HEK293T (cell line): ENCODE measurements at regions not wholly inside any gene's neighbourhood (a gene's known extent, or its start where the extent isn't known, plus 50 kb on each side); places are given as distances from the start of the nearest gene placed in this dataset.

Source experiments
- CTCF ChIA-PET: fragments of 350-600 bp; formaldehyde crosslinking; extraction: SDS; loops from one replicate; lab custom pipeline; 2021; ENCODE audit warnings: antibody characterized with exemption, inconsistent platforms; lab: Yijun Ruan, JAX
- POLR2A ChIA-PET: fragments of 350-600 bp; formaldehyde crosslinking; extraction: SDS; loops from one replicate; lab custom pipeline; 2020; ENCODE audit warnings: antibody characterized with exemption, inconsistent platforms; lab: Yijun Ruan, JAX
- DNase-seq: peaks from one replicate; pipeline ENCODE4 v3.0.0; 2012; ENCODE audit warnings: mixed read lengths; ENCODE audit errors: extremely low spot score
- ARNT ChIP-seq: fragments of 450-650 bp; IDR thresholded peaks from 2 replicates; pipeline ENCODE4 v1.6.1; 2017; ENCODE audit warnings: mild to moderate bottlenecking
- BHLHE40 ChIP-seq: fragments of 450-650 bp; IDR thresholded peaks from 2 replicates; pipeline ENCODE4 v1.6.1; 2016; ENCODE audit warnings: mild to moderate bottlenecking, moderate library complexity, borderline replicate concordance
- CTBP1 ChIP-seq: fragments of 450-650 bp; IDR thresholded peaks from 2 replicates; pipeline ENCODE4 v1.6.1; 2016; ENCODE audit warnings: borderline replicate concordance
- ELF4 ChIP-seq: fragments of 450-650 bp; IDR thresholded peaks from 2 replicates; pipeline ENCODE4 v1.6.1; 2017; ENCODE audit warnings: antibody characterized with exemption
- FOXA1 ChIP-seq: fragments of 450-650 bp; IDR thresholded peaks from 2 replicates; pipeline ENCODE4 v1.6.1; 2016; ENCODE audit warnings: mild to moderate bottlenecking
- FOXK2 ChIP-seq: fragments of 450-650 bp; IDR thresholded peaks from 2 replicates; pipeline ENCODE4 v1.6.1; 2016; ENCODE audit warnings: mild to moderate bottlenecking
- FOXM1 ChIP-seq: fragments of 450-650 bp; IDR thresholded peaks from 2 replicates; pipeline ENCODE4 v1.6.1; 2017; ENCODE audit warnings: mild to moderate bottlenecking, borderline replicate concordance
- HDGF ChIP-seq: fragments of 450-650 bp; IDR thresholded peaks from 2 replicates; pipeline ENCODE4 v1.6.1; 2017; ENCODE audit warnings: antibody characterized with exemption, borderline replicate concordance
- L3MBTL2 ChIP-seq: fragments of 450-650 bp; conservative IDR thresholded peaks from 2 replicates; pipeline ENCODE4 v1.6.1; 2016; ENCODE audit warnings: mild to moderate bottlenecking
- LEF1 ChIP-seq: fragments of 450-650 bp; IDR thresholded peaks from 2 replicates; pipeline ENCODE4 v1.6.1; 2017; ENCODE audit warnings: mild to moderate bottlenecking, borderline replicate concordance
- NFRKB ChIP-seq: fragments of 450-650 bp; IDR thresholded peaks from 2 replicates; pipeline ENCODE4 v1.6.1; 2016; ENCODE audit warnings: mild to moderate bottlenecking, moderate library complexity
- PKNOX1 ChIP-seq: fragments of 450-650 bp; IDR thresholded peaks from 2 replicates; pipeline ENCODE4 v1.6.1; 2016
- SP1 ChIP-seq: fragments of 450-650 bp; IDR thresholded peaks from 2 replicates; pipeline ENCODE4 v1.6.1; 2017
- SUZ12 ChIP-seq: fragments of 450-650 bp; IDR thresholded peaks from 2 replicates; pipeline ENCODE4 v1.6.1; 2016; ENCODE audit warnings: mild to moderate bottlenecking
- TARDBP ChIP-seq: fragments of 450-650 bp; IDR thresholded peaks from 2 replicates; pipeline ENCODE4 v1.6.1; 2016
- ZNF384 ChIP-seq: fragments of 450-650 bp; IDR thresholded peaks from 2 replicates; pipeline ENCODE4 v1.6.1; 2016

GRCh38 chr4:188220006-188220405, 80.8 kb downstream of the TRIML1 start:
- POLR2A ChIA-PET: no interaction called here
- TF ChIP-seq SP1: no peak
- no peak for TF ChIP-seq TARDBP
- TF ChIP-seq HDGF: no peak
- TF ChIP-seq NFRKB: no peak
- TF ChIP-seq FOXK2: no peak
- no peak for TF ChIP-seq FOXA1
- no peak for DNase-seq
- CTCF ChIA-PET: no interaction called here

- no peak for DNase-seq
- ChIA-PET POLR2A (no interaction called here), CTCF (no interaction called here)
- TF ChIP-seq LEF1 (no peak), ZNF384 (no peak), PKNOX1 (no peak), SUZ12 (no peak), L3MBTL2 (no peak), FOXK2 (no peak), ELF4 (no peak)
These were observed 81.8 kb downstream of the TRIML1 start for GRCh38 chr4:188221090-188221489.

DNA sequence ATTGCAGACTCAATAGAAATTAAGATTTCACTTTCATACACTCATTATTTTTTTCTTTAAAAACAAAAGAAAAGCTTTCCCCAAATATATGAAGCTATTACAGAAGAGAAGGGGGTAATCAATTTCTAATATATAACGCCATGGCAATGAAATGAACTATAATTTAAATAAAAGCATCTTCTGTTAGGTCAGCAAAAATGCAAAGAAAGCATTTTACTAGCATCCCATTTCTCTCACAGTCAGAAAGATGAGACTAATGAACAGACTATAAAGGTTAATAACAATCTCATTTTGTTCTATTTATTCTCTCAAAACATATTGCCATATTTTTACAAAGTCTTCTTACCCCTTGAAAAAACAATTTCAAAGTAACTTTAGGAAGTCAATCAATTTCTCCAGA, 89.0 kb downstream of the TRIML1 start:
- TF ChIP-seq ELF4 (no peak), SP1 (no peak), FOXK2 (no peak), BHLHE40 (no peak), CTBP1 (no peak), L3MBTL2 (no peak), FOXA1 (no peak), NFRKB (no peak)
- DNase-seq: no peak
- POLR2A ChIA-PET: no interaction called here
- CTCF ChIA-PET: no interaction called here

DNA sequence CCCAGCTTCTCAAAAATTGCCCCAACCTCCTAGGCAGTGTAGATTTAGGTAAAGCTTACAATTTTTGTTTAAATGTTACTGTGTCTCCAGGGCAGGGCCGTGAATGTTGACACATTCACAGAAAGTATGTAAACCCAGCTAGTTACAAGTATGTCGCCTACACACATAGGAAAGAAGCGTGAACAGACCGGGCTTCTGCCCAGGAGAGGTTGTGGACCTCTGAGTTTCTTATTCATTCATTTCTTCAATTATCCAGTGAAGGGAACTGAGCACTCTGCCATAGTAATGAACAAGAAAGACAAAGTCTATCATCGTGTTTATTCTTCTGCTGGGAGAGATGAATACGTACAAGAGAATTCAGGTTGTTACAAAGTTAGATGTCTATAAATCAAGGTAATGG, 93.2 kb downstream of the TRIML1 start:
- DNase-seq: no peak
- POLR2A ChIA-PET: no interaction called here
- TF ChIP-seq FOXM1 (no peak), ARNT (no peak), NFRKB (no peak), FOXA1 (no peak), ZNF384 (no peak), CTBP1 (no peak), TARDBP (no peak), FOXK2 (no peak), PKNOX1 (no peak), LEF1 (no peak), HDGF (no peak), ELF4 (no peak), BHLHE40 (no peak)
- CTCF ChIA-PET: no interaction called here

DNA sequence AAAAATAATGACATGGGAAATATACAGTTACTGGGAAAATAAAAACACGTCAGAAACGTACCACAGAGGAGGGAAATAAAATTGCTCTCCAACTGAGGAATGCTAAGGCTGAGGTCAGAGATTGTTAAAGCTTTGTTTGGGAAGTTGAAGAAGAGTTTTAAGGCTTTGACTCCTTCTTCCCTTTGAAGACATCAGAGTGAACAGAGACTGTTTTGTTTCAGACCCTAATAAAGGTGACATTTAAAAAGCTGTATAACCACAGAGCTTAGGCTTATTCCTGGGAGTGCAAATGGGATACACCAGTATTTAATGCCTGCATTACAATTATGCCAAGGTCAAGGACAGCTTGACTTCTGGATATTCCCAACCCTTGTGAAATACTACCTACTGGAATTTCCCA, 102.8 kb downstream of the TRIML1 start:
- POLR2A ChIA-PET: no interaction called here
- CTCF ChIA-PET: no interaction called here
- DNase-seq: no peak

DNA sequence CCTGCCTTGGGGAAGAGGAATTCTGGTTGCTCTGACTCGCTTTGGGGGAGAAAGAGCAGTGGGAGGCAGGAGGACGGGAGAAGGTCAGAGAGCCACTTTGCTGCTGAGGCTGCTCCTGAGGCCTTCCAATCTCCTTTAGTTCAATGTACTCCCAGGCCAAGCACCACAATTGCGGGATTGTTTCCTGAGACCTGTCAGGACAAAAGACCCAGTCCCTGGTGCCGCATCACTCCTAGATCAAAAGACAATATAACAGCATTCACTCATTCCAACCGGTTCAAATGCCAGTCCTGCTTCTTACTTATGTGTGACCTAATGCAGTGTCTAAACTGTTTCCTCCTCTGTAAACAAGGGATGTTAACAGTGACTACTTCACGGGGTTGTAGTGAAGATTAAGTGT, 106.4 kb downstream of the TRIML1 start:
- TF ChIP-seq SUZ12: no peak
- no peak for TF ChIP-seq ZNF384
- ChIA-PET POLR2A (no interaction called here), CTCF (interaction anchor here (0.7 kb wide), 1 partner anchor 278 kb away, joined by 3 read pairs; no protein-coding TSS in a partner anchor)
- DNase-seq: no peak

More for the DNA sequence above, 102.8 kb downstream of the TRIML1 start:
- TF ChIP-seq CTBP1 (no peak), BHLHE40 (no peak), ARNT (no peak), ELF4 (no peak), LEF1 (no peak), SP1 (no peak), NFRKB (no peak), PKNOX1 (no peak), TARDBP (no peak), SUZ12 (no peak), FOXM1 (no peak), ZNF384 (no peak)

DNA sequence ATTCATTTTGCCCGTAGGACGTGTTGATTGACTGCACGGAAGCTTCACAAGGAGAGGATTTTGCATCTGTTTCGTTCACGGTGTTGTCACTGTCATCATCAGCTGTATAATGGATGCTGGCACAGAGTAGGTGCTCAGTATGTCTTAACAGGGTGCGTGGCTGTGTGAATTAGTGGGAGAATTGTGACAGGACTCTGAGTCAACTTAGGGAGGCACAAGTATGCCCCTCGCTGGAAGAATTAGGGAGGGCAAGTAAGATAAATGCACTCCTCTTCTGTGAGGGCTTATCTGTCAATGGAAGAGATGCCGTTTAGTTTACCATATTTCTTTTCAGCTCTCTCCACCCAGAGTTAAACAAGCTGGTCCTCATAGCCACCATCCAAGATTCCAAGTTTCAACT, 107.2 kb downstream of the TRIML1 start:
- CTCF ChIA-PET: interaction anchor here (0.7 kb wide), 1 partner anchor 278 kb away, joined by 3 read pairs; no protein-coding TSS in a partner anchor
- POLR2A ChIA-PET: no interaction called here
- DNase-seq: no peak
- TF ChIP-seq SP1 (no peak), FOXM1 (no peak), ARNT (no peak), TARDBP (no peak), SUZ12 (no peak), L3MBTL2 (no peak), FOXK2 (no peak), ELF4 (no peak), HDGF (no peak), BHLHE40 (no peak), NFRKB (no peak), LEF1 (no peak), PKNOX1 (no peak), ZNF384 (no peak), CTBP1 (no peak), FOXA1 (no peak)
